Activated CD8-positive, alpha-beta memory T cell treated with anti-CD3 and anti-CD28 coated beads, Interleukin-2, amount 50 U/mL, for 1 hour (primary cell): ENCODE measurements at regions not wholly inside any gene's neighbourhood (a gene's known extent, or its start where the extent isn't known, plus 50 kb on each side); places are given as distances from the start of the nearest gene placed in this dataset.
"Not testable (repeated sequence)": the region's sequence is repeated elsewhere in the genome, so short reads cannot be mapped to it uniquely, and the experiment has no call there.

ENCODE experiments used
- DNase-seq: peaks from one replicate; pipeline ENCODE4 v3.0.0-alpha.2; 2020; ENCODE audit errors: extremely low read depth

DNA sequence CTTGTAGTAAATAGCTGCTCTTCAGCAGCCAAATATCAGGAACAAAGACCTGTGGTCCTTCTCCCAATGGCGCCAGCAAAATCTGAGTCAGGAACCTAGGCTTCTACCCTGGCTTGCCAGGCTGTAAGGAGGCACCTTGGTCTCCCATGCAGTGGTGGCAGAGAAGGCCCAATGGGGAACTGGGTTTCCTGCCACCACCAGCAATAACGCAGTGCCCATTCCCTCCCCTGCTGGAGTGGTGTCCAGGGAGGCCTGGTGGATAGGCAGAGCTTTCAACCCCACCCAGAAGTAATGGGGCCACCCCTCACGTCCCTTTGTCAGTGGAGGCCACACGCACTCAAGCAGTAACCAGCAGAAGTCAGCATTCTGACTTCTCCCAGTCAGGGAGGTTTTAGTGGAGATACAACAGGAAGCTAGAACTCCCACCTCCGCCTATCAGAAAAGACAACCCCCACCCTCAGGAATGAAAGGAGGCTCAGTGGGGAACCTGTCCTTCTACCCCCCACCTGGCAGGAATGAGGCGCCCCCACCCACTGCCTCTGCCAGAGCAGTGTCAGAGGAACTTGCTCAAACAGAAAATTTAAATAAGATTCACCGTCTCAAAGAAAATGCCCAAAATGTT, 132.4 kb downstream of the COPS8 start:
- no peak for DNase-seq

DNA sequence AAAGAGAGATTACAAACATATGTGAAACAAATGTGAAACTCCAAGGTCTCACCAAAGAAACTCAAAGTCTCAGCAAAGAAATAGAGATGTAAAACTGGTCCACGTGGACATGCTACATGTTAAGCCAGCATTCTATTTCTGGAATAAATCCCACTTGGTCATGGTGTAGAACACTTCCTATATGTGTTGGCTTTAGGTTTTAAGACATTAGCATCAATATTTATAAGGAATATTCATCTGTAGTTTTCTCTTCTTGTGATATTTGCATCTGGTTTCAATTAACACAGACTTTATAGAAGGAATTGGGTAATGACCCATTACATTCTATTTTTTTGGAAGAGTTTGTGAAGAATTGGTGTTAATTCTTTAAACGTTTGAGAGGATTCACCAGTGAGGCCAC, 133.1 kb downstream of the COPS8 start:
- no peak for DNase-seq

DNA sequence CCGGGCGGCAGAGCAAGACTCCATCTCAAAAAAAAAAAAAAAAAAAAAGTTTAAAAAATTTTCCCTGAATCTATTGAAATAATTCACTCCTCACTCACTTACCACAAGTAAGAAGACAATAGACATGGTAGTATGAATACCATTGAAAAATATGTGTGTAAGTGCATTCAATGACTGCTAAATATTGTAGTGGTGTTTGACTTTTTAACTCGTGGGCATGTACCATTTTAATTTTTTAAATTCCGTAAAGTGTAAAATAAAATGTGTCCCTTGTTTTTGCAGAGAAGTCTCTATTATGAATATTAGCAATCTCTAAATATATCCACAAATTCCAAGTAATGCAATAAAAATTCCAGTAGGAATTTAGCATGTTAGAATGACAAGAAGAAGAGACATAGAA, 134.1 kb downstream of the COPS8 start:
- DNase-seq, result no peak

DNA sequence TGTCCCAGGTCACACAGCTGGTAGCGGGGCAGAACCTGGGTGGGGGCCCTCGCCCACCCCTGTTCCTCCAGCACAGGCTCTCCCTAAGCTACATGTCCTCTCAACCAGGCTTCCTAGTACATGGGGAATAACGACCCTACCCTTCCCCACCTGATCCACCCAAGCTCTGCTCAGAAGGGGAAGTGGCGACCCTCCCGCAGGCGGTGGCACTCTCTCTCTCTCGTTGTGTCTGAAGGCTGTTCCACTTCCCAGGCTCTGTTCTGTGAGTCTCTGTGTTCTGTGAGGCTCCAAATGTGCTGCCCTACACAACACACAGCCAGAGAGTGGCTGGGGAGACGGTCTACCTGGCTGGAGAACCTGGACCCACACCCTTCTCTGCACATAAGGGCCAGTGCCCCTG, 135.8 kb downstream of the COPS8 start:
- DNase-seq, result no peak

DNA sequence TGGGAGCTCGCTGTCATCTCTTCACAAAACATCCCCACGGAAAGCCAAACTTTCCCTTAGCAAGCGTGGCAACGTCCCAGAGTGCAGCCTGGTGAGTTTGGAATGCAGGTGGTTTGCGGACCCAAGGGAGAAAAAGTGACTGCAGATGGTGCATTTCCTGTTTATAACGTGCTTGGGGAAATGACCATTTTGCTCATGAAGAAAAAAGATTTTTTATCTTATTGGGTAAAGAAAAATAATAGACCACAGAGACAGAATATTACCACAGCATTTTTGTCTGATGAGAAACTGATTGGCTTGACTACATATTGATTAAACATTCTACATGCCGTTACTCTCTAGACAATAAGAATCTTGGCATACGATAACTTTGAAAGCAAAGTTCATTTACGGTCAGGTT, 136.5 kb downstream of the COPS8 start:
- DNase-seq, result no peak

DNA sequence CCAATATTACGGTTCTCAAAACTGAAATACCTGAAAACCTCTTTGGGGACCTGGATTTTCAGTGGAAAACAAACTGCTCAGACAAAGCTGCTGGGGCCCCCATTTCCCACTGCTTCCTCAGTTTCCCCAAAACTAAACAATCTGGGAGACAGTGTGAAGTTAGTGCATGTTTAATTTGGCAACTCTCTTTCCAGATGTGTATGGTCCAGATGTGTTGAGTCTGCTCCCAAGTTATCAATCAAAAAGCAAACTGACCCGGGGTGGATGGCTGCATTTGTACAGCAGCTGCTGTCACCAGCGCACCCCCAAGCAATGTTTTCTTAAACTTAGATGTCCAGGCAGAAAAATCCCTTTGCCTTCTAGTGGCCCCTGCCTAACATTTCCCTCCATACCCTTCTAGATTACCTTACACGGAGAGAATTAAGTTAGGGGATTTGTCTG, 136.9 kb downstream of the COPS8 start:
- no peak for DNase-seq

DNA sequence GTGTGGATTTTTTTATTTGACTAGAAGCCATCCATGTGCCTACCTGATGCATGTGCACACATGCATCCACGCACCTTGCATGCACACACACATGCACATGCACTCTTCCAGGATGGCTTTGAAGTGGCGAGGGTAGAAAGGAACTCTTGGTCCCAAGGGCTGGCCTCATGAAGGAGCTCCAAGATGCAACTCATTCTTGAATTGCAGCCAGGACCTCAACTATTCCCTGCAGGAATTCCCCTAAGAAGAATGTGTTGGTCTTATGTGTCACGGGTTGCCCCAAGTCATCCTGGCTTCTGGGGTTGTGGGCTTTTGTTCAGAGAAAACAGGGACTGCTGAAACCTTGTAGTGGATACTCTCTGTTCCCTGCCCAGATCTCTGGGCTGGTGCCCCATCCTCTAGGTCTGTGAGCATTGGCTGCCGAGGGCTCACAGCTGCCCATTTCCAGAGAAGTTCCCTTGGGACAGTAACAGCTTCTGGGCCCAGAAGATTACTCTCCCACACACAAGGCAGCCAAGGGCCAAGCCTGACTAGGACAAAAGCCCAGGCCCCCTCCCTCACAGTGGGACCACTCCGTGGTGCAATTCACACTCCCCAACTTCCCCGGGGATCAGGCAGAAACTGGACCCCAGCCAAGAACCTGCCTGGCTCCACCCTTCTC, 137.6 kb downstream of the COPS8 start:
- no peak for DNase-seq

DNA sequence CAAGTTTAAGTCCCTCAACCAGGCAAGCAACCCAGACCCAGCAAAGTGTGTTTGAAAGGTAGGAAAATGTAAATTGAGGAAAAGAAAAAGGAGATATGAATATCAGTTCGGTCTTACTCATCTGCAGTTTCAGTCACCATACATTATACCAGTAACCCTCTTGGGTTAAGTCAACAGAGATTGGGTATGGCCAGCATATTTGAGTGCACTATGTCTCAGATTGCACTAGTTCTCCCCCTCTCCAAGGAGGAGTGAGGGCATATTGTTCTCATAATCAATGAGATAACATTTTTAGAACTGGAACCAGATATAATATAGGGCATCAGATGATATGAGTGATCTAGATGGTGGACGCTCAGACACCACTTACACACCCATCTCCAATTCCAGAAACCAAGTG, 141.5 kb downstream of the COPS8 start:
- no peak for DNase-seq

DNA sequence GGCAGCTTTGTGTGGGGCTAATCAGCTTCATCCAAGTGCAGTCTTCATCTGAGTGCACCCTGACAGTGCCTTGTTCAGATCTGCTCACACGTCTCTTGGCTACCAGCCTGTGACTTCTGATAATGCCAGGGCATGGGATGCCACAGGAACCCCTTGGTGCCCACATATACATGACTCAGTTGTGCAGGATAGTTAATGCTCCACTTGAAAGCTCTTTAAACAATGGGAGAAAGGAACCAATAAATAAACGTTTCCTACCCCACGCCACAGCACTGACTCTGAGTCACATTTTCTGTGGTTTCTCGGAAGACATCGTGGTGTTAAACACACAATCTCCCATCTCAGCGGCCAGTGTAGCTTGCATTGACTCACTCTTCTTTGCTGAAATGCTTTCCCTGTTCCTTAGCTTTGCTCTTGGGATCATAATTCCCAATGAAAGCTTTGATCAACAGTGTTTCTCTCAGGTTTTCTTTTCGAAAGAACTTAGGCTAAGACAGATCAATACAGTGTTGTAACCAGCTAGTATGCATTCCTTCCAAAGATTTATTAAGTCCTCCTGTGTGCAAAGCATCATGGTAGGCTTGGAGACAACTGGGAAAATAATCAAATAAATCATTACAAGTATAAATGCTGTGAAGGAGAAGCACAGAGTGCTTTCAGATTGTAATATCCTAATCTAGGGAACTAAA, 142.0 kb downstream of the COPS8 start:
- no peak for DNase-seq

- DNase-seq, result no peak
Observed at GRCh38 chr2:237228281-237228625, 142.6 kb downstream of the COPS8 start.

DNA sequence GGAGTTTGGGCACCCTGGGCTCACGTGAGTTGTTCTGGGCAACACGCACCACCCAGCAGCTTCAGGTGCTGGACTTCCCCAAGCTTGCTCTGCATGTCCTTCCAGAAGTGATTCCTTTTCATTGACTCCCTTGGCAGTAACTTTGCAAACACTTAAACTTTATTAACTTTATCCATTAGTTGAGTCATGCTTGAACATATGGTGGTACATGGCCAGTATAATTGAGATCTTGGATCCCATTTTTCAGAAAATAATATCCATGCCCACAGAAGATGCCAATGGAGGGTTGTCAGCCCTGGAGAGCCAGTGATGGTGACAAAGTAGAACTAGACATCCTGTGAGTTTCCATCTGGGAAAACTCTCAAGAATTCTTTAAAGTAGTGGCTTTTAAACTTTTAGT, 144.2 kb downstream of the COPS8 start:
- DNase-seq, result no peak

GRCh38 chr2:237230355-237230754, 144.7 kb downstream of the COPS8 start:
- DNase-seq, result no peak

DNA sequence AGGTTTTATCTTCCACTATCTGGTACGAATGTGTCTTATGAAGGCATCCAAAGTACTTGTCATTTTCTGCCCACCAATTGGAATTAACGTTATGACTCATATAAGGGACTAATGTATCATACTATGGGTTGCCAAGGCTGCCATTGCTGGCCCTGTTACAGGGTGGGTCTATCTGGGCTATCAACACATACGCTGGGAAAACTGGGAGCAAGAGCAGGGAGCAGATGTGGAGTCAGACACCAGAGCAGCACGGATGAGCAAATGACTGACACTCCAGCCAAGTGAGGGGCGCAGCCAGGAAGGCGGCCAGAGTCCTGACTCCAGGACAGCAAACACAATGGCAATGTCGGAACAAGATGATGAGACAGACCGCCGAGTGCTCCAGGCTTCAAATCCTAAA, 145.9 kb downstream of the COPS8 start:
- no peak for DNase-seq

DNA sequence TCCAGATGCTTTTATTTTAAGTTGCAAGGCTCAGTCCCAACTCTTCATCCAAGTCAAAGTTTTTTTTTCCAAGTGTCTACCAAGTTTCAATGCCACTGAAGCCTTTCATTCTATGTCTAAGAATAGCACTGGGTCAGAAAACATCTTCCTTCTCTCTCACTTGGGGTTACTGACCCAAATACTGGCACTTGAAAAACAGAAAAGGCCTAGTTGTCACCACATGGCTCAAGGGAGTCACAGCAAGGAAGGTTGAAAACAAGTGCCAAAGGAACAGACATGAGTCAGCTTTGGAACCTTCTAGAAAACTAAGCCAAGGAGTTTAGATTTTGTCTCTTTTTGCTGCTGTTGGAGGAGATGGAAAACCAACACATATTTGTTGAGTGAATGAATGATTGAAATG, 146.5 kb downstream of the COPS8 start:
- DNase-seq, result no peak

DNA sequence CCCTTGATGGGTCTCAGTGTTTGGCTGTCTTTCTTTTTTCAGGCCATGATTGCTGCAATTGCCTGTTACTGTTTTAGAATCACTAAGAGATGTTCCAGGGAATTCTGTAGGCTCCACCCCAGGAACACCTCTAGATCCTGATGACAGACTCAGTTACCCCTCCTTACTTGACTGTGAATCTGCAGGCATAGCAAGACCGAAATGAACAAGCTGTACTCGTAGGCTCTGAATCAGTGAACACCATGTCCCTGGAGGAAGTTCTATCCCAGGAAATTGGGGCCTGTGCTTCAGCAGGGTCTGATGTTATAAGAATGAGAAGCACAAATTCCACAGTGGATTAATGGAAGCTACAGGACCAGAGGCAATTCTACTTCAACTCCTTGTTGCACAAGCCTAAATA, 148.6 kb downstream of the COPS8 start:
- no peak for DNase-seq

GRCh38 chr2:237235383-237236095, 149.8 kb downstream of the COPS8 start:
- DNase-seq, result no peak

- no peak for DNase-seq
Observed at GRCh38 chr2:237236188-237236587, 150.5 kb downstream of the COPS8 start.

GRCh38 chr2:237238249-237238648, 152.6 kb downstream of the COPS8 start:
- no peak for DNase-seq

GRCh38 chr2:237240252-237240651, 154.6 kb downstream of the COPS8 start:
- no peak for DNase-seq

DNA sequence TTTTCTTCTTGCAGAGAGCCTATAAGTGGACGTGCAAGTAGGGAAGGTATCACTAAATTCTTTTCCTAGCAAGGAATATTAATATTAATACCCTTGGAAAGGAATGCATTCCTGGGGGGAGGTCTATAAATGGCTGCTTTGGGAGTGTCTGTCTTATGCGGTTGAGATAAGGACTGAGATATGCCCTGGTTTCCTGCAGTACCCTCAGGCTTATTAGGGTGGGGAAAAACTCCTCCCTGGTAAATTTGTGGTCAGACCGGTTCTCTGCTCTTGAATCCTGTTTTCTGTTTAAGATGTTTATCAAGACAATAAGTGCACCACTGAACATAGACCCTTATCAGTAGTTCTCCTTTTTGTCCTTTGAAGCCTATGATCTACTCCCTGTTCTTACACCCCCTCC, 155.2 kb downstream of the COPS8 start:
- not testable (repeated sequence) for DNase-seq

DNA sequence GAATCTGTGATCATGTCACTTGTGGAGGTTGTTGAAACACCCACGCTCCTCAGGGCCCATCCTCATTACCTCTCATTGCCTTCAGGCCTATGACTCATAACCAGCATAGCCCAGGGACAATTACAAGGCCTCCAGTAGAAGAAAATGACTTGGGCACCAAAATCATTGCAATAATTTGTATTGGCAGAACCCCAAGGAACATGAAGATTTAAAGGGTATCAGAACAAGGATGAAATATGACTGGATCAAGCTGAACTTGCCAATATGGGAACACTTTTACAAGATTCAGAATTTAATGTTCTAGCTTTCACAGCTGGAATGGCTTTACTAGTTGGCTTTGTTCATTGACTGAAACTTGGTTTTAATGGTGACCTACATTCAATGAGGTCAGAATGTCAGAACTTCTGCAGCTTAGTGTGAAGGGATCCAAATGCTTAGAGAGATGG, 156.4 kb downstream of the COPS8 start:
- DNase-seq, result no peak

GRCh38 chr2:237243487-237243886, 157.8 kb downstream of the COPS8 start:
- DNase-seq, result no peak

DNA sequence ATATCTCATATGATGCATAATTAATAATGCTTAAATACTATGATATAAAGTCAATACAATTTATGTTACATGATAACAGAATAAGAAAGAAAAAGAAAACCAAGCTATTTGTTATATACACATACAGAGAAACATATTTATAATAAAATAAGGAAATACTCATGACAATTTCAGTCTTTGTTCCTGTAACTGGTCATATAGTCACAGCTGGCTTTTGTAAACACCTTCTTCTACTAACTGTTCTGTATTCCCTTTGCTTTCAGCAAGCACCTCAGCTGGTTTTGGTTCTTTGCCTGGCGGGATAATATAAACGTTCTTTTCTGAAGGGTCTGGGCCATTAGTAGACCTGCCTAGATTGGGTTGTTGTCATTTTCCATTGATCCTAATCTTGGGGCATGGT, 158.5 kb downstream of the COPS8 start:
- no peak for DNase-seq
